ENCODE measurements at regions not wholly inside any gene's neighbourhood (a gene's known extent, or its start where the extent isn't known, plus 50 kb on each side); places are given as distances from the start of the nearest gene placed in this dataset.
"Not testable (repeated sequence)": the region's sequence is repeated elsewhere in the genome, so short reads cannot be mapped to it uniquely, and the experiment has no call there.

DNA sequence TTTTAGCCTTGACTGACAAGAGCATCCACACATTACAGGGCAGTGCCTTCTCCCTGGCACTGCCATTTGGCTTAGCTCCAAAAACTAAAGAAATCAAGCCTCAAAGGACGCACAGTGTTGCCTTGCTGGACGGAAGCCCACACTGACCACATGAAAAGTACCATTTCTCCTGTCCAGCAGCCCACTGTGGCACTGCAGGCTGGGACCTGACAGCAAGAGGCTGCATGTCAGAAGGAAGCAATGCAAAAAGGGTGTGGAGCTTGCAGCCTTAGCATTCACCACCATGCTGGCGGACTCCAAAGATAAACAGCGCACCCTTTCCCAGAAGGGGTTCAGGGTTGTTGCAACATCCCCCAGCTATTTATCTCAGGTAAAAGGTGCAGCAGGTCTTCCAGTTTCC, 109.3 kb upstream of the BMAL1 start:
- H3K27me3 Mint-ChIP-seq, result peaks cover 24% of the 10 kb centered on the region
- no peak overlapping the region for H3K4me3 Mint-ChIP-seq
- DNase-seq (no peak), ATAC-seq (no peak)
- H3K27ac Mint-ChIP-seq, result no peak overlapping the region
- no peaks in the 10 kb centered on the region for H3K4me1 Mint-ChIP-seq
- H3K9me3 Mint-ChIP-seq, result no peaks in the 10 kb centered on the region

DNA sequence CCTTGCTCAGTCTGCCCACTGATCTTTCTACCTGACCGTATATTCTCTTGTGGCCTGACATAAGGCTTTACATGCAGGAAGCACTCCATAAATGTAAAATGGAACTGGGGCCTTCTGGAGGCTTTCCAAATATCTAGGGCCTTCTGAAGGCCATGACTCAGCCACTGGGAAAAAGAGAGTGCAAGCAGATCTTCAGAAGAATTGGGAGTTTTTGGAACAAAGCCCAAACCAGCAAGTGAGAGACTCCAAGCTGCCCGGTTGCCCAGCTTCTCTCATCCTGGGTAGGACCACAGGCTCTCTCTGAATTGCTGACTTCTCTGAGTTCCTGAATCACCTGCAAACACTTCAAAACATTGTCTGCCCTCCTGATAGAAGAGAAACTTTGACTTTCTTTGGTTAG, 107.9 kb upstream of the BMAL1 start:
- no peaks in the 10 kb centered on the region for H3K9me3 Mint-ChIP-seq
- H3K27me3 Mint-ChIP-seq, result peaks cover 36% of the 10 kb centered on the region
- DNase-seq (no peak), ATAC-seq (no peak)
- no peaks in the 10 kb centered on the region for H3K4me1 Mint-ChIP-seq
- H3K4me3 Mint-ChIP-seq, result no peak overlapping the region
- H3K27ac Mint-ChIP-seq, result no peak overlapping the region

DNA sequence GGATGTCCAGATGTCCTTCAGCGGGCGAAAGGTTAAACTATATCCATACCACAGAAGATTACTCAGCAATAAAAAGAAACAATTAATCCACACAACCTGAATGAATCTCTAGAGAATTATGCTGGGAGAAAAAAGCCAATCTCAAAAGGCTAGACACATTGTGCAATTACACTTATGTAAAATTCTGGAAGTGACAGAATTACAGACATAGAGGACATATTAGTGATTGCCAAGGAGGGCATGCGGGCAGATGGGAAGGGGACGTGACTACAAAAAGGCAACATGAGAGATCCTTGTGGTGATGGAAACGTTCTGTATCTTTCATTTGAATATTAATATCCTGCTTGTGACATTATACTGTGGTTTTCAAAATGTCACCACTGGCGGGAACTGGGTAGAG, 103.5 kb upstream of the BMAL1 start:
- H3K4me3 Mint-ChIP-seq, result no peak overlapping the region
- H3K27ac Mint-ChIP-seq, result no peak overlapping the region
- no peaks in the 10 kb centered on the region for H3K4me1 Mint-ChIP-seq
- no peaks in the 10 kb centered on the region for H3K9me3 Mint-ChIP-seq
- ATAC-seq (no peak), DNase-seq (no peak)
- H3K27me3 Mint-ChIP-seq, result peaks cover 28% of the 10 kb centered on the region

DNA sequence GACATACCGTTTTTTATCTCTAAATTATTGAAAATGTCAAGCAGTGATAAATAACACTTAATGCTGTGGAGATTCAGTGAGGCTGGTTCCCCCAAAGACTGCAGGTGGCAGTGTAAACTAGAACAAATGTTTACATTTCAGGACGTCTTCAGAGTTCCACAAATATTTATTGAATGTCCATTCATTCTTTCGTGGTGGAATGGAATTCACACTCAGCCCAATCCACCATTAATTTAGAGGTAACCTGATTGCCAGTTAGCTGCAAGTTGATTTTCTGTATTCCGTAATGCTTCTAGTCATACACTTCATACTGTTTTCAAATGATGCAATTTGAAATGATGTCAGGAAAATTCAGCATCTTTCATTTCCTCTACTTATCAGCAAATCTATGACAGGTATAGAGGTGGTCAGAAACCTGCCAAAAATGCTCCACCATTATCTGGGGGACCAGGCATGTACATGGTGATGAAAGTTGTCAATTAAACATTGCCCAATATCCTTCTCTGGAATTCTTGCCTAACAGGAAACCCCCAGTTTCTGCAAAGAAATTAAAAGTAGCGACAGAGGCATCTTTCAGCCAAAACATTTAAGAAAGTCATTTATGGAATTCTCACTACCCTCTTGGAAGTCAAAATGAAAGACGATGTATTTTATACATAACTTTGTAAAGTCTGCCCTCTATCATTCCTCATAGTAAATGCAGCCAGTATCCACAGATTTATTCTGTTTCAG, 94.3 kb upstream of the BMAL1 start:
- DNase-seq, result no peak
- Mint-ChIP-seq H3K4me3 (peak overlapping the region in 1 of 2 donors; percentile 8), H3K4me1 (peaks cover 5% of the 10 kb centered on the region), H3K27ac (peak overlapping the region in 1 of 2 donors; percentile 11), H3K27me3 (peaks cover 8% of the 10 kb centered on the region), H3K9me3 (peaks cover 9 to 11% of the 10 kb centered on the region in 2 donors)
- ATAC-seq, result peak; percentile 70

DNA sequence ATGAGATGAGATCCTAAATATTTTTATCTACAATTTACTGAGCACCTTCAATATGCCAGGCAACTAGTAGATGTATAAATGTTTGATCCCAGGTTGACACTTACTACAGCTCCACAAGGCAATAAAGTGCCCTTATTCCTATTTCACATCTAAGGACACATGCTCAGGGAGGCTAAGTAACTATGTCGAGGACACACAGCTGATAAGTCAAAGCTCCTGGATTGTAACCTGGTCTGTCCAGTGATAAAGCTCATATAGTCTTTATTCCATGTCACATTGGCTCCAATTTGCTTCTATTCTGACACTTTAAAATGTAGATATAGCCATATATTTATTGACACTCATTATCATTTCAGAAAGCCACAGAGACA, 93.8 kb upstream of the BMAL1 start:
- H3K9me3 Mint-ChIP-seq, result peaks cover 14 to 16% of the 10 kb centered on the region in 2 donors
- H3K4me1 Mint-ChIP-seq, result peaks cover 5% of the 10 kb centered on the region
- ATAC-seq (no peak), DNase-seq (no peak)
- peaks cover 14% of the 10 kb centered on the region for H3K27me3 Mint-ChIP-seq
- H3K4me3 Mint-ChIP-seq, result no peak overlapping the region
- no peak overlapping the region for H3K27ac Mint-ChIP-seq

DNA sequence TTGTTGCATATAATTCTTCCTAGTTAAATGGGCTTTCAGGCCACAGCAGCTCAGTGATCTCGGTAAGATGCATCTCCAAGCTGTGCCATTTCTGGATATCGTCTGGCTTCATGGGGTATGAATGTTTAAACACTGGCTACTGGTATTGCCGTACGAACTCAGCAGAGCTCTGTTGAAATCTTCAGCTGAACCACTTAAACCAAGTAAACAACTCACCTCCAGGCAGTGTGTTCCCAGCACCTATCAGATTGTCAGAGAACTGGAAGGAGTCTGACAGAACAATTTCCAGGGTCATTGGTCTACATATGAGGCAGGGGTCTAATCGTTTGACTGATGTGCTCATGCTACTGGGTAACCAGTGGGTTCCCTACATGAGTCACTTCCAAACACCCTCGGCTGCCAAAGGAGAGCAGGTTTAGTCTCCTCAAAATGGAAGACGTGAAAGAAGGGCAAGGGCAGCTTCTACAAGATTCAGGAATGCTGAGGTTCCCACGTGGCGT, 93.2 kb upstream of the BMAL1 start:
- Mint-ChIP-seq H3K27ac (no peak overlapping the region), H3K4me1 (peaks cover 5% of the 10 kb centered on the region), H3K4me3 (no peak overlapping the region), H3K9me3 (peaks cover 14 to 19% of the 10 kb centered on the region in 2 donors), H3K27me3 (peaks cover 15% of the 10 kb centered on the region)
- no peak for ATAC-seq
- no peak for DNase-seq

DNA sequence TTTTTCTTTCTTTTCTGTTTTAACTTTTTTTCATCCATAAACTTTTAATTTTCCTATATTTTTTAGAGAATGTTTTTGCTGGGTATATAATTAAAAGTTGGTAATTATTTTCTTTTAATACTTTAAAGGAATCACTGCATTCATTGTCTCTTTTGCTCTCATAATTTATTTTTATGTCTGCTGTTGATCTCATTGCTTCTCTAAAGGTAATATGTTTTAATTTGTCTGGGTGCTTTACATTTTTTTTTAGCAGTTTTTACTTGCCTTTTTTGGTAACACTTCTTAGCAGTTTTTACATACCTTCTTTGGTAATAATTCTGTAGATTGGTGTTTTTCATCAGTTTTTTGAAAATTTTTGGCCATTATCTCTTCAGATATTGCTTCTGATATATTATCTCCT, 89.4 kb upstream of the BMAL1 start:
- peaks cover 17% of the 10 kb centered on the region for H3K27me3 Mint-ChIP-seq
- DNase-seq, result no peak
- H3K4me1 Mint-ChIP-seq, result peaks cover 3% of the 10 kb centered on the region
- H3K9me3 Mint-ChIP-seq, result peaks cover 19 to 30% of the 10 kb centered on the region in 2 donors
- no peak overlapping the region for H3K27ac Mint-ChIP-seq
- ATAC-seq, result no peak
- no peak overlapping the region for H3K4me3 Mint-ChIP-seq

DNA sequence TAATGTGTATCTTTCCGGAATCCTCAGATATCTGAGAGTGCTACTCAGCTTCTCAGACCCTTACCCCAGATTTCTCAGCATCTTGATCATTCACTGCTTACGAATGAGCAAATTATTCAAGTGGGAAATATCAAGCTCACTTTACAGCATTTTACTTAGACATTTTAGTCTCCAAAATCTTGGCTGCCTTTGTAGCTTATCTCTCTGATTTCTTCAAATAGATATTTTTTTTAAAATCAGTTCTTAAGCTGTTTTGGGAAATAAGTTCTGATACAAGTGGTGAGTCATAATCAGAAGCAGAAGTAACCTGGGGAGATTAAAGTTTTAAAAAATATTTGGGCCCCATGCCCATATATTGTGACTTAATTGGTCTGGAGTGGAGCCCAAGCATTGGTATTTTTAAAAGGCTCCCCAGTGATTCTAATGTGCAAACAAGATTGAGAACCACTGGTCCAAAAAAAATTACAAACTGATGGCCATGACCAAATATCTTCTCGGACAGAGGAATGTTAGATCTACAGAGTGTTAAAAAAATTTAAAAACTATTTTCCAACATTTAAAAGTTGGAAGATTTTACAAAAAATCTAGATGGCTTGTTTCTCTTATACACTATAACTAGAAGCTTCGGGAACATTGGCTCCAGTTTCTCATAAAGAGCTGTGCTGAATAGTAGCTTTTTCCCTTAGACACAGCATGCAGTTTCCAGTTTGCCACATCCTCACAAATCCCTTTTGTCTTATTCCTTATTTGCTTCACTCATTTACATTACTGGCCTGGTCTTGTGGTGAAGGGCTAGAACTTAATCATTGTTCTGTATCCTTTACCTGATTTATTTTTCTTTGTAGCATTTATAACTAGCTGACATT, 87.8 kb upstream of the BMAL1 start:
- ATAC-seq (no peak), DNase-seq (no peak)
- Mint-ChIP-seq H3K4me1 (no peaks in the 10 kb centered on the region), H3K4me3 (no peak overlapping the region), H3K27me3 (peaks cover 17% of the 10 kb centered on the region), H3K27ac (no peak overlapping the region), H3K9me3 (peaks cover 19 to 30% of the 10 kb centered on the region in 2 donors)

DNA sequence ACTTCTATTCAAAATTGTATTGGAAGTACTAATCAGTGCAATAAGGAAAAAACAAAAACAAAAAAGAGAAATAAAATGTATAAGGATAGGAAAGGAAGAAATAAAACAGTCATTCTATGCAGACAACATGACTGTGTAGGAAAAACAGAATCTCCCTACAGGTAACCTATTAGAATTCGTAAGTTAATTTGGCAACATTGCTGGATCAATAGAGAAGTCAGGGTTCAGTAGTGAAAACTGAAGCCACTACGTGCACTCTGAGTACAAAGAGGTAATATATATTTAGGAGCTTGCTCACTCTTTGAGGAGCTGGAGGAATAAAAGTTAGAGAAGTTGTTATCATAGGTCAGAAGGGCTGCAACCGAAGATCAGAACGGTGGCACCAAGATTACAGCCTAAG, 84.0 kb upstream of the BMAL1 start:
- H3K27me3 Mint-ChIP-seq, result peaks cover 12% of the 10 kb centered on the region

DNA sequence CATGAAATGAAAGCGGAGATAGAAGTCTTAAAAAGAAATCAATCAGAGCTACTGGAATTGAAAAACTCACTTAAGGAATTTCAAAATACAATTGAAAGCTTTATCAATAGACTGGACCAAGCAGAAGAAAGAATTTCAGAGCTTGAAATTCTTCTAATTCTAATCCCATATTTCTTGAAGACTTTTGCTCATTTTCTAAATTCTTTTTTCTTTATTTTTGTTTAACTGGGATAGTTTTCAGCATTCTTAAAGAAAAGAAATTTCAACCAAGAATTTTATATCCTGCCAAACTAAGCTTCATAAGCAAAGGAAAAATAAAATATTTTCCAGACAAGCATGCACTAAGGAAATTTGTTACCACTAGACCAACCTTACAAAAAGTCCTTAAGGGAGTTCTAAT, 80.2 kb upstream of the BMAL1 start:
- H3K4me3 Mint-ChIP-seq, H3K27ac Mint-ChIP-seq, ATAC-seq, H3K27me3 Mint-ChIP-seq, H3K4me1 Mint-ChIP-seq, DNase-seq: not testable (repeated sequence)
- H3K9me3 Mint-ChIP-seq, result peaks cover 14 to 27% of the 10 kb centered on the region in 2 donors

More for the DNA sequence above, 84.0 kb upstream of the BMAL1 start:
- no peak overlapping the region for H3K4me3 Mint-ChIP-seq
- peaks cover 19 to 42% of the 10 kb centered on the region in 2 donors for H3K9me3 Mint-ChIP-seq
- no peak for ATAC-seq
- no peak overlapping the region for H3K27ac Mint-ChIP-seq
- H3K4me1 Mint-ChIP-seq, result no peaks in the 10 kb centered on the region
- DNase-seq, result no peak

DNA sequence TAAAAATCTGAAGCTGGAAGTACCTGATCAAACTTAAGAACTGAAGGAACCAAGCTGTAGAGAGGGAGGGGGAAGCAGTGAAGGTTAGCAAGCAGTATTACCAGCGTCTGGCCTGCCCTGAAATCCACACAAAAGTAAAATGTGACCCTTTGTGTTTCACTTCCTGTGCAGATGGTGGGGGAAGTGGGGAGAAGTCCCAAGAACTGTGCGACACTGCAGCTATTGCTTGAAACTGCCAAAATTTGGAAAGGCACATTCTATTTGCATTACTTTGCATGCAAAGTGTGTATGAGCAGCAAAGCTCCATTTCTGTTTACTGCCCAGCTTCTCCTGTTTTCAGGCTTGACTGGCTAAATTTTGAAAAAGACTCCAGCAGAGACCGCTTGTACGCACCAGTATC, 72.1 kb upstream of the BMAL1 start:
- DNase-seq, result no peak
- Mint-ChIP-seq H3K4me1 (peaks cover 43% of the 10 kb centered on the region), H3K27ac (no peak overlapping the region), H3K9me3 (no peaks in the 10 kb centered on the region), H3K4me3 (no peak overlapping the region), H3K27me3 (no peaks in the 10 kb centered on the region)
- ATAC-seq, result peak; percentile 45

DNA sequence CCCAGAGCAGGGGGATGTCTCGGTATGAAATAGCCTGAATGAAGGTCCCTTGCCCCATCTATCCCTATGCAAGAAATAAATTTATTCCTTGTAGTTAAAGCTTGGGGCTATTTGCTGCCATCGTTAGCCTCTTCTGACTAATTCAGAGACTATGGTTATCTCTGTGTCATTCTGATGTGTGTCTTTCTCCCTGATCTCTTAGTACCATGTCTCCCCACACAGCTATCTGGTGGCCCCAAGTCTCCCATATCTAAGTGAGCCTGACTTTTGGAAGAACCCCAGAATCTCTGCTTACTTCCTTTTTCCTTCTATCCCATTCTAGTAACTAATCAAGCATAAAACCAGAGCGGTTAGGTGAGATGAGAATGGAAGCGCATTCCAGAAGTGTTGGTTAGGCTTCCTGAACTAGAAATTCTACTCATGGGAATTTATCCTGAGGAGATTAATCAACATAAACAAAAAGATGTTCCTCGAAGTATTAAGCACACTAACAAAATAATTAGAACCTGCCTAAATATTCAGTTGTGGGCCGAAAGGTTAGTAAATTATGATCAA, 71.4 kb upstream of the BMAL1 start:
- Mint-ChIP-seq H3K27me3 (no peaks in the 10 kb centered on the region), H3K4me3 (no peak overlapping the region), H3K27ac (peak overlapping the region in 1 of 2 donors; percentile 36), H3K4me1 (peaks cover 43% of the 10 kb centered on the region), H3K9me3 (no peaks in the 10 kb centered on the region)
- DNase-seq (no peak), ATAC-seq (peak; percentile 61)

DNA sequence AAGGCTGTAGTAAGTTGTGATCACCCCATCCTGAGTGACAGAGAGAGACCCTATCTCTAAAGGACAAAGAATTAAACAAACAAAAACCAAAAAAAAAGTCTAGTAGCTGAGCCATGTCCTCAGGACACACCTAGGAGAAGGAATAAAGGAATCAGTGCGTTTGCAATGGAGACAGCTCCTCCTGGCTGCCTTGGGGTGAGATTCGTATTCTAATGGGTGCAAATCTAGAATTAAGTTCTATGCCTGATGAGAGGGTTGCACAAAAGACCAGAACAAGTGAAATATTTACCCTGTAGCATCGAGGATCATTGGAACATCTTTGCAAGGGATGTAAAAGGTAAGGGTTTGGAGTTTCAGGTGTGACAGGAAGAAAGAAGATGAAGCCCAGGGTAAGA, 70.3 kb upstream of the BMAL1 start:
- no peak for DNase-seq
- Mint-ChIP-seq H3K4me3 (peak overlapping the region; percentile 62 to 68), H3K27ac (peak overlapping the region; percentile 13 to 53), H3K4me1 (peaks cover 43% of the 10 kb centered on the region), H3K9me3 (no peaks in the 10 kb centered on the region), H3K27me3 (no peaks in the 10 kb centered on the region)
- ATAC-seq, result no peak

DNA sequence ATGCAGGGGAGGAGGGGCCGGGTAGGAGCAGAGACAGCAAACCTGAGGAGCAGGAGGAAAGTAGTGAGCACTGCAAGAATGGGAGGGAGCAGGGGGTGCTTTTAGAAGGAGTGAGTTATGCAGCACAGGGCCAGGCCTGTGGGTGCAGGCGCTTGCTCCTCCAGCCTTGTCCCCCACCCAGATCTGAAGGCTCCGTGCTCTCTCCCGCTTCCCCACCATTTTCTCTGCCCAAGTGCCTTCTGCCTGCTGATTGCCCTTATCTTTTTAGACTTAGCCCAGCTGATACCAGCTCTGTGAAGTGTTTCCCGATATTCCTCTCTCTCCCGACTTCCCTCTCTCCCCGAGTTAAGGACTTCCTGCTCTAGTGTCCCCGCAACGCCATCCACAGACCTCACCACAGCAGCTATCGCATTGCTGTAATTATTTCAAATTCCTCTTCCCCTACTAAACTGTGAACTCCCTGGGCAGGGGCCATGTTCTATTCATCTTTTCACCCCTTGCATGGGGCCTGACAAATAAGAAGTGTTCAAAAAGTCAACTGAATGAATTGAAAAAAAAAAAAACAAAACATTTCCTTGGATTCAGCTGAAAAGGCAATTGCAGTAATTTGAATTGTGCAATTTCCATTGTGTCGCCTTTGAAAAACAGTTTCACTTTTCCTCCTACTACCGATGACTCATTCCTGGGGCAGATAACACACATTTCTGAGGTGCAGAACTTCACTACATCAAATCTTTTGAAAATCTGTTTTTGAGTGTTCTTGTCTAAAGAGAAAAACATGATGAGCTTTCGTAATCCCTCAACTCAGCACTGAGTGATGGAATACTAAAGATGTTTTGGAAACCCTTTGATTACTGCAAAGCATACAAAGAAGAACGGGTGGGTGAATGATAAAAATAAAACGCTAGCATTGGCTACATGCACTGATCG, 69.7 kb upstream of the BMAL1 start:
- H3K9me3 Mint-ChIP-seq, result no peaks in the 10 kb centered on the region
- peaks cover 43% of the 10 kb centered on the region for H3K4me1 Mint-ChIP-seq
- peak overlapping the region; percentile 53 to 61 for H3K27ac Mint-ChIP-seq
- DNase-seq (peak in 1 of 2 donors; percentile 16), ATAC-seq (peak; percentile 78)
- H3K4me3 Mint-ChIP-seq, result peak overlapping the region; percentile 62 to 68
- no peaks in the 10 kb centered on the region for H3K27me3 Mint-ChIP-seq

DNA sequence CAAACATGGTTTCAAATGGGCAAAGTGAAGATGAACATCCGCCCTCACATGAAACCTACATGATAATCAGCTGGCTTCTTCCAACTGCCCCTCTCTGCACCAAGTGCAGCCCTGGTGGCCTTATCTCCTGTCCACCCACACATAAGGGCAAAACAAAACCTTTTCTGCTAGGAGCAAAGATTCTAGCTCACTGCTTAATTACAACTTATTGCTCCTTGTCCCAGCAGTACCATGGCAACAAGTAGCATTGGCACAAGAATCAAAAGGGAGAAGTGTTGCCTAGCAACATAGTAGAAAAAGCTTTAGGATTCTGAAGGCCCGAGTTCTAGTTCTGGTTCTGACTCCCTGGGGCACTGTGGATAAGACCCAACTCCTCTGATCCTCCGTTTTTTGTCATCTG, 68.7 kb upstream of the BMAL1 start:
- H3K9me3 Mint-ChIP-seq, result no peaks in the 10 kb centered on the region
- ATAC-seq (no peak), DNase-seq (no peak)
- peaks cover 43% of the 10 kb centered on the region for H3K4me1 Mint-ChIP-seq
- H3K27me3 Mint-ChIP-seq, result no peaks in the 10 kb centered on the region
- H3K4me3 Mint-ChIP-seq, result no peak overlapping the region
- peak overlapping the region in 1 of 2 donors; percentile 14 for H3K27ac Mint-ChIP-seq
